PFSK-1 (cell line): ENCODE measurements at regions not wholly inside any gene's neighbourhood (a gene's known extent, or its start where the extent isn't known, plus 50 kb on each side); places are given as distances from the start of the nearest gene placed in this dataset.

ENCODE experiments used
- FOXP2 ChIP-seq: optimal IDR thresholded peaks from 2 replicates; pipeline ENCODE3; 2011; ENCODE audit warnings: borderline replicate concordance, control low read depth, inconsistent platforms; ENCODE audit not compliant: insufficient read depth; ENCODE audit errors: extremely low read length, extremely low read depth
- POLR2AphosphoS5 ChIP-seq: IDR thresholded peaks from 2 replicates; pipeline ENCODE4 v1.6.1; 2012; ENCODE audit warnings: low read depth, mild to moderate bottlenecking, control low read depth, low read length, moderate library complexity
- REST ChIP-seq, 2 experiments: IDR thresholded peaks; 2 replicates each; pipeline versions ENCODE4 v1.6.1 to v1.8.0; 2011 to 2012; ENCODE audit warnings: low read depth in 2 of 2, low read length in 2 of 2, control low read depth in 1 of 2, inconsistent platforms in 1 of 2, mild to moderate bottlenecking in 1 of 2, moderate library complexity in 1 of 2; ENCODE audit not compliant: insufficient read depth in 1 of 2
- SIN3A ChIP-seq: IDR thresholded peaks from 2 replicates; pipeline ENCODE4 v1.6.1; 2012; ENCODE audit warnings: mild to moderate bottlenecking, low read length, moderate library complexity, borderline replicate concordance; ENCODE audit not compliant: insufficient read depth
- TAF1 ChIP-seq: IDR thresholded peaks from 2 replicates; pipeline ENCODE4 v1.6.1; 2012; ENCODE audit warnings: low read length, control low read depth, borderline replicate concordance; ENCODE audit not compliant: insufficient read depth

GRCh38 chr5:163579729-163580128 lies 74.3 kb downstream of the MAT2B start:
- TF ChIP-seq FOXP2 (no peak), TAF1 (no peak), POLR2AphosphoS5 (no peak), SIN3A (no peak), REST (IDR thresholded peaks at IDR 0.05; ENCODE audit: insufficient read depth in 1 of 2, low read depth in 2 of 2, low read length in 2 of 2) (no peak)

- TF ChIP-seq REST (IDR thresholded peaks at IDR 0.05; ENCODE audit: insufficient read depth in 1 of 2, low read depth in 2 of 2, low read length in 2 of 2) (no peak), TAF1 (no peak), FOXP2 (no peak), POLR2AphosphoS5 (no peak), SIN3A (no peak)
Observed at GRCh38 chr5:163580516-163580915, 75.1 kb downstream of the MAT2B start.

GRCh38 chr5:163585206-163585605 lies 79.8 kb downstream of the MAT2B start:
- TF ChIP-seq TAF1 (no peak), POLR2AphosphoS5 (no peak), SIN3A (no peak), FOXP2 (no peak), REST (IDR thresholded peaks at IDR 0.05; ENCODE audit: insufficient read depth in 1 of 2, low read depth in 2 of 2, low read length in 2 of 2) (no peak)

GRCh38 chr5:163586531-163586956 lies 81.1 kb downstream of the MAT2B start:
- TF ChIP-seq REST (IDR thresholded peaks at IDR 0.05; ENCODE audit: insufficient read depth in 1 of 2, low read depth in 2 of 2, low read length in 2 of 2), result no peak
- no peak for TF ChIP-seq POLR2AphosphoS5

GRCh38 chr5:163594951-163595350 lies 89.5 kb downstream of the MAT2B start:
- TF ChIP-seq SIN3A (no peak), REST (IDR thresholded peaks at IDR 0.05; ENCODE audit: insufficient read depth in 1 of 2, low read depth in 2 of 2, low read length in 2 of 2) (no peak), TAF1 (no peak), POLR2AphosphoS5 (no peak), FOXP2 (no peak)
